Karpas-422 (cell line): ENCODE measurements at regions not wholly inside any gene's neighbourhood (a gene's known extent, or its start where the extent isn't known, plus 50 kb on each side); places are given as distances from the start of the nearest gene placed in this dataset.

ENCODE experiments used
- DNase-seq: peaks from one replicate; pipeline ENCODE4 v3.0.0-alpha.2; 2015
- H2AFZ ChIP-seq: fragments of 200-600 bp; sonication (generic); 2 replicates; pipeline ENCODE4 v1.6.1; 2014; ENCODE audit warnings: antibody characterized with exemption, low read length, mixed read lengths
- H3K27ac ChIP-seq: fragments of 200-600 bp; sonication (generic); 2 replicates; pipeline ENCODE4 v1.5.1; 2014; ENCODE audit warnings: mild to moderate bottlenecking, low read length, moderate library complexity
- H3K27me3 ChIP-seq: fragments of 200-600 bp; sonication (generic); 2 replicates; pipeline ENCODE4 v1.6.1; 2014; ENCODE audit warnings: low read length, mixed read lengths
- H3K36me3 ChIP-seq: fragments of 200-600 bp; sonication (generic); 2 replicates; pipeline ENCODE4 v1.6.1; 2014; ENCODE audit warnings: low read length, mixed read lengths; ENCODE audit not compliant: insufficient read depth
- H3K4me1 ChIP-seq: fragments of 200-600 bp; sonication (generic); 2 replicates; pipeline ENCODE4 v1.6.1; 2014; ENCODE audit warnings: mild to moderate bottlenecking, low read length, mixed read lengths
- H3K4me2 ChIP-seq: fragments of 200-600 bp; sonication (generic); 2 replicates; pipeline ENCODE4 v1.6.1; 2014; ENCODE audit warnings: low read length, low read depth, mild to moderate bottlenecking; ENCODE audit not compliant: poor library complexity, severe bottlenecking
- H3K4me3 ChIP-seq: fragments of 200-600 bp; sonication (generic); 2 replicates; pipeline ENCODE4 v1.5.1; 2014; ENCODE audit warnings: mild to moderate bottlenecking, antibody characterized with exemption, low read length, mixed read lengths
- H3K79me2 ChIP-seq: fragments of 200-600 bp; sonication (generic); 2 replicates; pipeline ENCODE4 v1.6.1; 2014; ENCODE audit warnings: mild to moderate bottlenecking, low read length, mixed read lengths
- H3K9ac ChIP-seq: fragments of 200-600 bp; sonication (generic); 2 replicates; pipeline ENCODE4 v1.6.0; 2014; ENCODE audit warnings: low read length
- H3K9me2 ChIP-seq: fragments of 200-600 bp; sonication (generic), shearing (Covaris generic); replicated peaks from 2 replicates; pipeline ENCODE4 v1.6.0; 2014; ENCODE audit warnings: mild to moderate bottlenecking, low read length, moderate library complexity; ENCODE audit not compliant: insufficient read depth
- H3K9me3 ChIP-seq: fragments of 300-700, 200-600 bp; sonication (generic); 2 replicates; pipeline ENCODE4 v1.6.1; 2014; ENCODE audit warnings: low read length, mixed read lengths
- H4K20me1 ChIP-seq: fragments of 200-600 bp; sonication (generic); 2 replicates; pipeline ENCODE4 v1.6.1; 2014; ENCODE audit warnings: mild to moderate bottlenecking, antibody characterized with exemption, low read length, low read depth; ENCODE audit not compliant: insufficient read depth

DNA sequence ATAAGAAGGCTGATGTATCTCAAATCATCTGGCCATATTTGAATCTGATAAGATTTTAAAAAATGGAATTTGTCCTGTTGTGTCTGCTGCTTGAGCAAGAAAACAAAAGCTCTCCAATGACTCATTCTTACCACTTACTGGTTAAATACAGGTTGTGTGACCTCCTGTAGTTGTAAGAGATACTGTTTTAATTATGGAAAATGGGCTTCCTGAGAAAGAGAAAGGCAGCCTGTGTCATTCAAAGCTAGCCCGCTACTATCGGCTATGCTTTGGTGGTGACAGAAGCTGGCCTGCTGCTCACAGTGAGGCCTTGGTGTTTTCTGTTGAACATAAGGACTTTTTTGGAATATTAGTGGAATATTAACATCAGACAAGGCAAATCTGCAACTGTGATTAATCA lies 1722.1 kb upstream of the PCDH10 start:
- H4K20me1 ChIP-seq: no peaks in the 10 kb centered on the region
- no peaks in the 10 kb centered on the region for H3K36me3 ChIP-seq
- H3K79me2 ChIP-seq: no peaks in the 10 kb centered on the region
- H3K27ac ChIP-seq: no peak overlapping the region
- no peak overlapping the region for H3K4me3 ChIP-seq
- H3K27me3 ChIP-seq: no peaks in the 10 kb centered on the region
- no peaks in the 10 kb centered on the region for H3K9me2 ChIP-seq
- peak overlapping the region; percentile 3; the same call in 1 of the 2 replicates for H2AFZ ChIP-seq
- H3K4me1 ChIP-seq: peaks cover 8% of the 10 kb centered on the region
- peaks cover 9% of the 10 kb centered on the region; the same call in 1 of the 2 replicates for H3K9me3 ChIP-seq
- DNase-seq: no peak
- no peak overlapping the region for H3K9ac ChIP-seq
- no peak overlapping the region for H3K4me2 ChIP-seq

DNA sequence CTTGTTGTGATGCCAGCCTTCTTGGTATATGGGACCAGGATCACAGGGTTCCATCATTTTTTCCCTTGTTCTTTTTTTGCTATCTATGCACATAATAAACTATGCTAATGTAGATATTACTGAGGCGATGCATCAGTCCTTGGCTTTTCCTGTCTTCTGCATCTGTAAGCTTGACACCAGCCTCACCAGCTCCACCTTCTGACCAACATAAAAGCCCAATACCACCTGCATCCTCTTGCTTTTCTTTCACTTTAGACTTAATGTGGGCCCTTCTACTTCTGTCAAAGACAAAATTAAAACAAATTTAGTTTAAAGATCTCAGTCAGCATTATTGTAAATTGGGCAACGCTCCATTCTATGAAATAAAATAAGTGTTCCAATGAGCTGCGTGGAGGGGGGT lies 1718.8 kb upstream of the PCDH10 start:
- no peaks in the 10 kb centered on the region for H4K20me1 ChIP-seq
- peaks cover 20% of the 10 kb centered on the region for H3K9me3 ChIP-seq
- H3K36me3 ChIP-seq: no peaks in the 10 kb centered on the region
- H3K27me3 ChIP-seq: no peaks in the 10 kb centered on the region
- H3K79me2 ChIP-seq: no peaks in the 10 kb centered on the region
- H3K4me2 ChIP-seq: peak overlapping the region; percentile 16
- H3K27ac ChIP-seq: no peak overlapping the region
- peaks cover 8% of the 10 kb centered on the region for H3K4me1 ChIP-seq
- DNase-seq: peak; percentile 55
- no peaks in the 10 kb centered on the region for H3K9me2 ChIP-seq
- H3K9ac ChIP-seq: no peak overlapping the region
- peak overlapping the region; percentile 22; the same call in 1 of the 2 replicates for H3K4me3 ChIP-seq
- H2AFZ ChIP-seq: peak overlapping the region; percentile 60

DNA sequence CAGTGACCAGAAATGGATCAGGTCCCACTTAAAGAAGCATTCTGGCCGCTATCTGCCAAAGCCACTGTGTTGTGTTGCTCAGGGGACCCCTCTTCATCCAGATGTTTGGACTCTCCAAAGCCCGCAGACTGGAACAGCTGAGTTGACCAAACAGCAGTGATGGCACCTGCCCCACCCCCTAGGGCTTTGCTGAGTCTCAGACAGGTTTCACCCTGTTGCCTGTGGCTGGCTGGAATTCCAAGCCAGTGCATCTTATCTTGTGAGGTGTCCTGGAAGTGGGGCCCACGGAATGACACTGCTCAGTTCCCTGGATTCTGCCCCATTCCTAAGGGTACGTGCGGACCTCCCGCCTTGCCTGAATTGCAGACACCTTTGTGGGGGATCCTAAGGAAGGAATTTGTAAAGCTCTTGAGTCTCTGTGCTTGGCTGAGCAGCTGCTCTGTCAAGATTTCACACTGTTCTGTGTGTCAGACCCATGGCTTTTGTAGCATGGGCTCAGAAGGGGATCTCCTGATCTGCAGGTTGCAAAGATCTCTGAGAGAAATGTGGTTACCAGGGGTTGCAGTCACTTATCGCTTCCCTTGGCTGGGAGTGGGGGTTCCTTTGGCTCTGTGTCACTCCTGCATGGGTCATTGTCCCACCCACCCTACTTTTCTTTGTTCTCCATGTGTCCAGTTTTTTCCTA lies 1707.9 kb upstream of the PCDH10 start:
- H3K4me1 ChIP-seq: no peaks in the 10 kb centered on the region

DNA sequence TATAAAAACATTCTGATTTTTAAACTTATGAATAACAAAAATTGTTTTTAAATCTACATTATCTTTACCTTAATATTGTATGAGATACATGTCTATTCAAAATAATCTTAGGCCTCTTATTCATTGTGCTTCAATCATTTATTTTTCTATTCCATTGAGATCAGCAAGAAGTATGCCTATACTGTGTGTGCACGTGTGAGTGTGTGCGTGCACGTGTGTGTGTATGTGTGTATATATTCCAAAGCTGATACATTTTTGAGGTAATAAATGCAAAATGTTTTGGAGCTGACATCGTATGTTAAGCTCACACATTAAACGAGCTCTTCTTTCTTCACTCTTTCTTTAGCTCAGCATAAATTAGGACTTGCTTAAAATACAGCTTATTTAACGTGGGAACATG lies 1701.2 kb upstream of the PCDH10 start:
- H2AFZ ChIP-seq: no peak overlapping the region
- no peaks in the 10 kb centered on the region; the same call in 1 of the 2 replicates for H3K4me1 ChIP-seq

More for the DNA sequence above, 1707.9 kb upstream of the PCDH10 start:
- no peak overlapping the region for H3K27ac ChIP-seq
- H3K79me2 ChIP-seq: no peaks in the 10 kb centered on the region
- no peaks in the 10 kb centered on the region for H3K27me3 ChIP-seq
- H3K9ac ChIP-seq: no peak overlapping the region
- no peaks in the 10 kb centered on the region for H3K9me2 ChIP-seq
- H3K9me3 ChIP-seq: peaks cover 29% of the 10 kb centered on the region
- no peaks in the 10 kb centered on the region for H3K36me3 ChIP-seq
- DNase-seq: no peak
- H3K4me2 ChIP-seq: no peak overlapping the region
- no peak overlapping the region for H3K4me3 ChIP-seq
- no peaks in the 10 kb centered on the region for H4K20me1 ChIP-seq
- 0 out of 2 replicates have a peak overlapping the region, but pooled peaks have one; percentile 41 for H2AFZ ChIP-seq

DNA sequence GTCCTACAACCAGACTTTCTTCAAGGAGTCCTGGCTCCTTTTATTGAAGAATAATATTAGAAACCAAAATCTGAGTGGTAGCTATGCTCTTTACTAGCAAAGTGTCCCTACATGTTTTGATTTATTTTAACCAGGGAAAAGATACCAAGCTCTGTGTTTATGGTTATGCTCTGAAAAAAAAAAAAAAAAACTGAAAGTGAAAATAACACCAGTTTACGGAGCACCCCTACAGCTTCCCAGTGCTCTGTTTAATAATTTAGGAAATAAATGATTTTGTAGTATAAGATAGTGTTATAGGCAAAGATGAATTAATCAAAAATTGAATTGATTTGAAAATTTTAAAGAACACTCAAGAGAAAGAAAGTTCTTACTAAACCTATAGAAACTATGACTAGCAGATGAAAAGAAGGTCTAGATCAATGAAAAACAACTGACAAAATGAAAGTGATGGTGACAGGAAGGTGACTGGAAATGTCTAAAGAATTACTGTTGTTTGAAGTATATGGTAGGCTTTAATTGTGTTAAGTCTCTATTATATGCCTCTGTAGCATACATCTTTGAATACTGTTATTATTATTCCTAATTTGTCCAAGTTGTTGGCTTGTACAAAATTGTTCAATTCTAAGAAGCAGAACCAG lies 1698.4 kb upstream of the PCDH10 start:
- Histone ChIP-seq H3K4me1 (no peaks in the 10 kb centered on the region; the same call in 1 of the 2 replicates), H3K4me3 (peak overlapping the region; percentile 3; the same call in 1 of the 2 replicates), H4K20me1 (no peaks in the 10 kb centered on the region), H3K27me3 (no peaks in the 10 kb centered on the region), H3K9ac (no peak overlapping the region; the same call in 1 of the 2 replicates), H3K36me3 (no peaks in the 10 kb centered on the region), H3K27ac (no peak overlapping the region), H3K4me2 (peak overlapping the region; percentile 23), H3K79me2 (no peaks in the 10 kb centered on the region), H3K9me2 (no peaks in the 10 kb centered on the region), H3K9me3 (peaks cover 3% of the 10 kb centered on the region; the same call in 1 of the 2 replicates), H2AFZ (peak overlapping the region; percentile 15; the same call in 1 of the 2 replicates)
- DNase-seq: no peak

More for the DNA sequence above, 1701.2 kb upstream of the PCDH10 start:
- Histone ChIP-seq H3K36me3 (no peaks in the 10 kb centered on the region), H4K20me1 (no peaks in the 10 kb centered on the region), H3K9me3 (peaks cover 6% of the 10 kb centered on the region; the same call in 1 of the 2 replicates), H3K79me2 (no peaks in the 10 kb centered on the region), H3K27ac (no peak overlapping the region), H3K9me2 (no peaks in the 10 kb centered on the region), H3K4me2 (no peak overlapping the region), H3K4me3 (no peak overlapping the region), H3K9ac (no peak overlapping the region), H3K27me3 (no peaks in the 10 kb centered on the region)
- DNase-seq: no peak

DNA sequence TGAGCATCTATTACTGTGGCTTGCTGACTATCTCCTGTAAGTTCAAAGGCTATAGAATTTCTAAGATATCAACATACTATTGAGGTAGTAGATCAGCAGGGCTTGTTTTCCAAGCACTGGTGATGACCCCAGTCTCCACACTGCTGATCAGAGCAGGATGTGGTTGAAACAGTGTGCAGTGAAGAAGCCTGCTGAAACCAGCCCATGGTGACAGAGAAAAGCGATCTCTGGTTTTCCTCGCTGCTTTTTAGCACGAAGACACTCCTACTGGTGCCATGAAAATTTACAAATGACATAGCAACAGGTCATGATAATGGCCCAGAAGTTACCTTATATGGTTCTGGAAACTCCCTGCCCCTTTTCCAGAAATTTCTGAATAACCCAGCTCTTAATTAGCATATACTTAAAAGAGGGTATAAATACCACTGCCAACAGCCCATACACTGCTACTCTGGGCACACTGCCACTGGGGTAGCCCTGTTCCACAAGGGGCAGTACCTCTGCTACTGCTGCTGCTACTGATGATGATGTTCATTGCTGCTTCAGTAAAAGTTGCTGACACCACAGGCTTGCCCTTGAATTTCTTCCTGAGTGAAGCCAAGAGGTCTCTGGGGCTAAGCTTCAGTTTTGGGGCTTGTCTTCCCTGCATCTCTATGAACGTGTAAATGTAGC lies 1689.5 kb upstream of the PCDH10 start:
- peak; percentile 49 for DNase-seq
- peak overlapping the region; percentile 13 for H2AFZ ChIP-seq
- no peak overlapping the region; the same call in 1 of the 2 replicates for H3K4me3 ChIP-seq
- no peaks in the 10 kb centered on the region; the same call in none of the 2 replicates for H3K9me3 ChIP-seq
- peaks cover 6% of the 10 kb centered on the region for H3K4me1 ChIP-seq
- no peak overlapping the region for H3K27ac ChIP-seq
- no peak overlapping the region for H3K9ac ChIP-seq
- H3K4me2 ChIP-seq: peak overlapping the region; percentile 17
- no peaks in the 10 kb centered on the region for H3K36me3 ChIP-seq
- H3K27me3 ChIP-seq: no peaks in the 10 kb centered on the region
- H3K9me2 ChIP-seq: no peaks in the 10 kb centered on the region
- H4K20me1 ChIP-seq: no peaks in the 10 kb centered on the region
- no peaks in the 10 kb centered on the region for H3K79me2 ChIP-seq

DNA sequence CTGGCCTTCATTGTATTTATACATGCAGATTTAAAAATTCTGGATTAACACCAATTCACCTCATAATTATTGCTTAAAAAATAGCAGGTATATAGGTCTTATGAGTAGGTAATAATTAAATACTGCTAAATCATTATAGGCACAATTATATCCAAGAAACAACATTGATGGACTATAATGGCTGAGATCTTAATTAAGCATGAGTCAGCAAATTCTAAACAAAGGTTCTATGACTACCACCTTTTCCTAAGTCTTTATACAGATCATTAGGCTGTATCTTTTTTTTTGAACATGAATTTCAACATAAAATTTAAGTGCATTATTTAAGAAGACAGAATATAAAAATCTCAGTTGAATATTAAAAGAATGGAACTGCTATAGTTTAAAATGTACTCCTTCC lies 1678.7 kb upstream of the PCDH10 start:
- H3K27me3 ChIP-seq: no peaks in the 10 kb centered on the region
- H3K9me3 ChIP-seq: peaks cover 17% of the 10 kb centered on the region
- H3K27ac ChIP-seq: no peak overlapping the region
- no peaks in the 10 kb centered on the region for H3K4me1 ChIP-seq
- H3K9ac ChIP-seq: no peak overlapping the region
- DNase-seq: no peak
- H4K20me1 ChIP-seq: no peaks in the 10 kb centered on the region
- H2AFZ ChIP-seq: peak overlapping the region; percentile 40; the same call in 1 of the 2 replicates
- no peak overlapping the region for H3K4me2 ChIP-seq
- no peaks in the 10 kb centered on the region for H3K36me3 ChIP-seq
- H3K9me2 ChIP-seq: no peaks in the 10 kb centered on the region
- H3K79me2 ChIP-seq: no peaks in the 10 kb centered on the region
- no peak overlapping the region for H3K4me3 ChIP-seq

DNA sequence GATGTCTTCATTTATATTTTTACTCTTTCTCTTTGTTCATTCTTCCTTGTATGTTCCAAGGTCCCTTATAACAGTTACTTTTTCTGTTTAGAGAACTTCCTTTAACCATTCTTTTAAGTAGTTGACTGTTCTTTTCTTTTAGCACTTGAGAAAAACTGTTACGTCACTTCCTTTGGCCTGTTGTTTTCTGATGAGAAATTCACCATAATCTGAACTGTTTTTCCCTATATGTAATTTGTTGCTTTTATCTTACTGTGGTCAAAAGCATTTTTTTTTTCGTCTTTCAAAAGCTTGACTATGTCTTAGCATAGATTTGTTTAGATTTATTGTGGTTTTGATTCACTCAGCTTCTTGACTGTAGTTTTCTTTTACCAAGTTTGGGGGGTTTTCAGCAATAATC lies 1660.3 kb upstream of the PCDH10 start:
- Histone ChIP-seq H3K27ac (no peak overlapping the region), H4K20me1 (no peaks in the 10 kb centered on the region), H3K79me2 (no peaks in the 10 kb centered on the region), H3K4me1 (no peaks in the 10 kb centered on the region), H3K9me3 (peaks cover 11% of the 10 kb centered on the region), H3K9ac (no peak overlapping the region), H3K36me3 (no peaks in the 10 kb centered on the region), H3K9me2 (no peaks in the 10 kb centered on the region), H2AFZ (peak overlapping the region; percentile 4; the same call in 1 of the 2 replicates), H3K27me3 (no peaks in the 10 kb centered on the region), H3K4me3 (no peak overlapping the region), H3K4me2 (no peak overlapping the region)
- no peak for DNase-seq
